NCI-H2171 treated with DMSO at 0.1 percent for 48 hours (cell line): ENCODE measurements at regions not wholly inside any gene's neighbourhood (a gene's known extent, or its start where the extent isn't known, plus 50 kb on each side); places are given as distances from the start of the nearest gene placed in this dataset.

ENCODE experiments used
- DNase-seq: peaks from one replicate; lab custom pipeline; 2025; lab: John Stamatoyannopoulos, UW

DNA sequence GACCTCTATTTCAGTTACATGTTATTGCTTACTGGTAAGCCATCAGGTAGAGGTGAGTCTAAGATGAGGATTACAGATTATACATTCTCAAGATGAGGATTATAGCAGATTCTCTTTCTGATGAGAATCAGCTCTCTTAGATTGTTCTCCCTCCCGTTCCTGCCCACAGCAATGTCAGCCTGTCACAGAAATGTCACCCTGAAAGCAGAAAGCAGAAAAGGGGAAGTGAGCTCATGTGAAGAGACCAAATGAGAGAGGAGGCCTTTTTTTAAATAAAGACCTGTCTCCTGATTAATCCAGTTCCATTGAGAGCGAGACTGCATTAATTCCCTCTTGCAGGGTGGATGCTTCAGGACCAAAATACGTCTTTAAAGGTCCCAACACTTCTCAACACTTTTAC lies 445.6 kb downstream of the KCTD12 start:
- DNase-seq = no peak

DNA sequence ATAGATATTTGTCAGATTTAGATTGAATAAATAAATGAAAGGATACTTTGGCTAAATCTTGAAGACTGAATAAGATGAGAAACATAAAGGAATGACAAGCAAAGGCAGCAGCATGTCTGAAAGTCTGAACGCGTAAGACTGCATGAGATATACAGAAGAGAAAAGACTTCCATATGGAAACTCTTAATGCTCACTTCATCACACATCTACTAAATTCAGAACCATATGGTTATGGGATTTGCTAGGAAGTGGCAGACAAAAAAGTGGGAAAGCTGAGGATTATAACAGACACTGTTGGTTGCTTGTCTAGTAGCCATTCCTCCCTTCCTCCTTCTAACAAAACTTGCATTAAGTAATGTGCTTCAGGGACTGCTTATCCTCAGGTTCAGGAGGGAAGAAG lies 446.7 kb downstream of the KCTD12 start:
- DNase-seq = peak; percentile 5

DNA sequence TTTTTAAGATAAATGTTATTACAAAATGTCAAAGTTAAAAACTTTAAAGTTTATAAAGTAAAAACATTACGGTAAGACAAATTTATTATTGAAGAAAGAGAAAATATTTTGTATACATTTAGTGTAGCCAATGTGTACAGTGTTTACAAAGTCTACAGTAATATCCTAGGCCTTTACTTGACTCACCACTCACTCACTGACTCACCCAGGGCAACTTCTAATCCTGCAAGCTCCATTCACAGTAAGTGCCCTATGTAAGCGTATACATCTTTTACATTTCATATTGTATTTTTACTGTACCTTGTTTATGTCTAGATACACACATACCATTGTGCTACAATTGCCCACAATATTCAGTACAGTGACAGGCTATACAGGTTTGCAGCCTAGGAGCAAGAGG lies 448.2 kb downstream of the KCTD12 start:
- DNase-seq = no peak

DNA sequence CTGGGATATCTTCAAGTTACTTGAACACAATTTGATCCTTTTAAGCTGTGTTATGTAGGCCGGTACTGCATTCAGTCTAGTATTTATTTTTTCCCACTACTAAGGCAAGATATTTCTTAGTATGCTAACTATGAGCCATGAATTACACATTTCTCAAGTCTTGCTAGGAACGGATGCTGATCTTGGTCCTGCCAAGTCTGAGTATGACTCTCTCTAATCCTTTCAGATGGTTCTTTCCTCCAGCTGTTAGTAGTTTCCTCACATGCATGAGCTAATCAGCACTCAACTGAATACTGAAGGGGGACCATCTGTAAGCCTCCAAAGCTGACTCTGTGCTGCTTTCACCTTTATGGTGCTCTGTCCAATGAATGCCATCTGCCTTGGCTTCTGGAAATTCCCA lies 460.3 kb downstream of the KCTD12 start:
- peak; percentile 91 for DNase-seq

DNA sequence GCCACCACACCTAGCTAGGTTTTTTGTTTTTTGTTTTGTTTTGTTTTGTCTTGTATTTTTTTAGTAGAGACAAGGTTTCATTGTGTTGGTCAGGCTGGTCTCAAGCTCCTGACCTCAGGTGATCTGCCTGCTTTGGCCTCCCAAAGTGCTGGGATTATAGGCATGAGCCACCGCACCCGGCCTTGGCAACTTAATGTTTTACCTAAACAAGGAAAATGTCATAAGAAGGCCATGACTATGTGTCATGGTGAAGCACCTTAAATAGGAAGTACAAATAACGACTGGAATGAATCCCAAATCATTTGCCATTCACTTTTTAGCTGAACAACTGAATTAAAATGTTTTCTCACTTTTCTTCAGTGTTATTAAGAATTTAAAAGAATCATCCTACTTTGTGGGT lies 465.2 kb downstream of the KCTD12 start:
- no peak for DNase-seq

DNA sequence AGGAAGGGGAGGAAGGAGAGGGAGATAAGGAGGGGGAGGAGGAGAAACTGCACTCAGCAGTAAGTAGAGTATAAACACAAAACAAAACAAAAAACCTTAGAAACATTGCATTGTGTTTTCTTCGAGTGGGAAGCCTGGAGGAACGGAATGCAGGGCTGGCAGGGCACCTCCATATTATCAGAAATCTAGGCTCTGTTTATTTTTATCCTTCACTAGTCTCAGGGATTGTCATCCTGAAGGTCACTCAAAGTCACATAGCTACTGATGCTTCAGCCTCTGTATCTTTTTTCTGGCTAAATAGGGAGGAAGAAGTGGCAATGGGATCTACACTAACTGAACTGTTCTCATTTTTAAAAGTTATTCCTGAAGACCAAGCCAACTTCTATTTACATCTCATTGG lies 467.8 kb downstream of the KCTD12 start:
- DNase-seq = no peak

DNA sequence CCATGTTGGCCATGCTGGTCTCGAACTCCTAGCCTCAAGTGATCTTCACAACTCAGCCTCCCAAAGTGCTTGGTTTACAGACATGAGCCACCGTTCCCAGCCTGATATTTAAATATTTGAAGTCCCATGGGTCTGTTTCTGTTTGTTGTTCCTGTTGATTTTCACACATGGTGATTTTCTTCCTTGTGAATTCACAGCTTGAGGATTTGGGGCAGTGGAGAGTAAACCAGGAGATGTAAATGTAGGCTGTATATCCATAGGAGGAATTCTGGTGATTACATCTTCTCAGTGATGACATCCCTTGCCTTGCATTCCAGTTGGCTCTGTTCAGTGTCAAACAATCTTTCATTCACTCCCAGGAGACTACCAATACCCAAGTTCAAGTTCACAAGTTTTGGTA lies 471.9 kb downstream of the KCTD12 start:
- no peak for DNase-seq

DNA sequence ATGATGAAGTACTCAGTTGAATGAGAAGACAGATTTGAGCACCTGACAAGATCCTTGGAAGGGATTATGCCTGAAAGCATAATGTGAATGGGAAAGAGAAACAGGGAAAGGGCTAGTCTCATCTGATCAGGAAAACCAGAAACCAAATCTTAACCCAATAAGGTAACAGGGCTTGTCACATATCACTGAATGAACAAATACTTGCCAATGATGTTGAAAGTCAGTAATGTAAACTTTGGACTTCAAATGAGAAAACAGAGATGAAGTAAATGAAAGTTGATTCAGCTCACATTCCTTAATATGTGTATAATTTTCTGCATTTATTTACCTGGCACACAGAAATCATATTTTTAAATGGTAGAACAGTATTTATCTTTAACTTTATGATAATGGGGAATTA lies 480.0 kb downstream of the KCTD12 start:
- DNase-seq = no peak

DNA sequence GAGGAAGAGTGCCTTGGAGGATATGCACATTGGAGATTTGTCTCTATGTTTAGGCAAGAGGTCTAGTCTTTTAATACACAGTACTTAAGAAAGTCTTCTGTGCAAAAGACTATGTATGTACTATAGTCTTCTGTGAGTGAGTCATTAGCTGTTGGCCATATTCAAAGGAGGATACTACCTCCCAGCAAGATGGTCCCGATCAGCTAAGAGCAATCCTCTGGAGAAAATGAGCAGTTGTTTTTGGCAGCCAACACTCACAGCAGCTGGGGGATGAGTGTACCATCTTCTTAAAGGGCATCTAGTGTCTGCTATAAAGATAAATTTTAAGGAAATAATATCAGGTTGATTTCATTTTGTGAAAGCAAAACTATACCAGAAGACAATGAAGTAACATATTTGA lies 487.8 kb downstream of the KCTD12 start:
- DNase-seq = peak; percentile 33

DNA sequence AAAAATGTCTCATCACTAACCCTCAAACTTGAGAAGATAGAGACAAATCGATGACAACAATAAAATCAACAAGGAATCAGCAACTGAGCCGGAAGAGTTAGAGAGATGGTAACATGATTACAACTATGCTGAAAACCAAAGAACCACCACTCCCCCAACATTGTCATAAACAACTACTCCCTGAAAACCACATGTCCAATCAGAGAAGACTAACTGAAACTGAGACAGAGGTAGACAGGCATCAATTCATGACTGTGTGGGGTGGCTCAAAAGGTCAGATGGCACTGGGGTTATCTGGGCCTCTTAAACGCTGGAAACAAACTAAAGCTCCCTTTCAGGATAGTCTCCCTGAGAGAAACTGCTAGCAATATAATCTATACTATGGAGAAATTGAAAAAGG lies 488.8 kb downstream of the KCTD12 start:
- no peak for DNase-seq

DNA sequence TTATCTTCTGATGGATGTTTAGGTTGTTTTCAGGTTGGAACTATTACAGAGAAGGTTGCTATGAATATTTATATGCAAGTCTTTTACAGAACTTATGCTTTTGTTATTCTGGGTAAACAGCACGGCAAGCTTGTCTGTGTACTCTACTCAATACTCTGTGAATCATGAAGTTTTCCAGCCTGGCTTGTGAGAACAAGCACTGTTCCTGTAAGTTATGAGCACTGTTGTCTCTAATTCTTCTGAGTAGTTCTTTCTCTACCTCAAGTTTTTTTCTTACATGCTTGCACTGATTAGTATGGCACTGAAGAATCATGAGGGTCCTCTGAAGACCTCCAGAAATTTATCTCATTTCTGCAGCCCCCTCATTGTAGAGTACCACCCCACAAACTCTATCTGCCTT lies 496.9 kb downstream of the KCTD12 start:
- no peak for DNase-seq

DNA sequence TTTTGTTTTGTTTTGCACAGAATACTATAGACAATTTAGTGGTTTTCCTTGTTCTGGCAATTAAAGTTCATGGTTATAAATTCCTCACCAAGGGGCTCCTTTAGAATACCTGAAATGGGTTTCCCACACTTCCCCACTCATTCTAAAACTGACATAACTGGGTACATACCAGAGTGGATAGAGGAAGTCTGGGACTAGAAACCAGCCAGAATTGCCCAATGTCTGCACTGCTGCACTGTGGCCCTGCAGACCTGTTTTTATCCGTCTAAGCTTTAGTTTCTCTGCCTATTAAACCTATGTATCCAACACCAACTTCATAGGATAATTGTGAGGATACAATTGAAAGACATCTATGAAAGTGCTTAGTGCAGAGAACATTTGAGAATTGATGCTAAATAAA lies 498.6 kb downstream of the KCTD12 start:
- no peak for DNase-seq

DNA sequence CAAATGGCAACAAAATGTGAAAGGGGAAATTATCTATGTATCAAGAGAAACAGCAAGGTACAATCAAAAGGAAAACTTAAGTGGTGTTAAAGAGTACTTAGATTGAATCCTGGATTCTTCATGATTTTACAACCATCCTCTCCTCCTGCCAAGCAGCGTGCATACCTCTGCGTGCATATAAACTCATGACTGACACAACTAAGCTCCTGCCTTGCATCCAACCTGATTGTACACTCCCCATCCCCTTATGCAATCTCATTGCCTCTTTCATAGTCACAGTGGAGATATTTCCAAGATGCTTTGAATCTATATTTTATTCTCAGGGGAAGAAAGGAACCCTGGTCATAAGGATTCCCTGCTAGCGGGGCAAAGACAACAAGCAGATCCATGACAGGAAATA lies 499.9 kb downstream of the KCTD12 start:
- DNase-seq = no peak

DNA sequence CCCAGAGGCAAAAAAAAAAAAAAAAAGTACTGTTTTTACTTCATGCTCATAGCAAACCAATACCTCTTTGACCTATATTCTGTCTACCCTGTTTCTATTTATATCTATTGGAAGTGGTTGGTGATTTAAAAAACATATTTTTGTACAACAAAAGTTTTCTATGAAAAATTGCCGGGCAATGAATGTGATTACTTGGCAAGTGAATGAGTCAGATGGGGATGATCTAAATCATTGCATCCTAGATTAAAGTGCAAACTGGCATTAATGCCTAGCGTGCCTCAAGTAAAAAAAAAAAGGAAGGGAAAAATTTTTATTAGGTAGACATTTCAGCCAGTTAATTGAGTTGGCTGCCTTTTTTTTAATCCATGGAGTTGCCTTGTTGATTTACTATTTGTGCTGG lies 500.6 kb downstream of the KCTD12 start:
- DNase-seq = no peak

DNA sequence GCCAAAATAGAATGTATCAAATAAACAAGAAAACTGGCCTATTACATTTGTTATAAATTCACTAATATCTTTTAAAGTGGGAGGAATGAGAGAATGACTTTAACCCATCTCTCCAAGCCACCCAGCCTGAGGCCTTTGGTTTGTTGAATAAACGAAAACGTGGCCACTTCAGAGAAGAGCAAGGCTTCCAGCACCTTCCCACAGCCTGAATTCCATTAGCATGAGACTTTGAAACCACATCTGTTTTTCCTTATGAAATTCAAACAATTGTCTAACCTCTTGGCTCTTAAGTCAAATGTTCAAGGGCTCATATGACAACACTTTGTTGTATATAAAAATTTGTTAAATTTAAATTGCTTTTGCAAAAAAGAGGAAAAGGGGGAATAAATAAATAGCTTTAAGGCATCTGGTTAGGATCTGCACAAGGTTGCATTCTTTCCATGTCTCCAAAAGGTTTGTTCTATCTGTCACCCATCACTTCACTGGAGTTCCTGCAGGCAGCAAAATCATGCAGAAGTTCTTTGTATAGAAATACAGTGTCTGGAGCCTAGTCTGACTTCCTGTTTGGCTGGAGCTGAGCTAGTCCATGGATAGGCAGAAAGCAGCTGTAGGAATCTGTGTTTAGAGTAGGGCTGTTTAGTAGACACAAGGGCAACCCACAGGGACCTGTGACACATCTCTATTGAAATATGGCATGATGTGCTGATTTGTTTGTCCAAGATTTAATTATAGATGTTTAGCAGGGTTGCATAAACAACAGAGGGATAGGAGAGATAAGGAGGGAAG lies 502.3 kb downstream of the KCTD12 start:
- DNase-seq = no peak

DNA sequence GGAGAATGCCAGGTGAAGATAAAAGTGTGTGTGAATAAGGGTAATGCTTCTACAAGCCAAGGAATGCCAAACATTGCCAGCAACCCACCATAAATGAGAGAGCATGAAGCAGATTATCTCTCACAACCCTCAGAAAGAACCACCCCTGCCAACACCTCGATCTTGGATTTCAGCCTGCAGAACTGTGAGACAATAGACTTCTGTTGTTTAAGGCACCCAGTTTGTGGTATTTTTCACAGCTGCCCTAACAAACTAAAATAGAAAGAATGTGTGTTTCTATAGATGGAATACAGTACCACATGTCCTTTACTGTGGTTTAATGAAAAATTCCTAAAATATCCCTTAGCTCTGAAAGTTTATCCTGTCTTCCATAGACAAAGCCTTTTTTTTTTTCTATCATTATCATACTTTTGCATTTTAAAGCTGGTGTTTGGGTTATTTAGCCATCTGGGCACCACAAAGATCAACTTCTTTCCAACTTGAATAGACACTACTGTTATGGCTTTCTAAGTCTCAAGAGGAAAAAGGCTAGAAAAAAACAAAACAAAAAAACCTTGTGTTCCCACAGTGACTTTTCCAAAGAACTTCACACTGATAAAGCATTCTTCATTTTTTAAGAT lies 505.6 kb downstream of the KCTD12 start:
- DNase-seq = no peak

DNA sequence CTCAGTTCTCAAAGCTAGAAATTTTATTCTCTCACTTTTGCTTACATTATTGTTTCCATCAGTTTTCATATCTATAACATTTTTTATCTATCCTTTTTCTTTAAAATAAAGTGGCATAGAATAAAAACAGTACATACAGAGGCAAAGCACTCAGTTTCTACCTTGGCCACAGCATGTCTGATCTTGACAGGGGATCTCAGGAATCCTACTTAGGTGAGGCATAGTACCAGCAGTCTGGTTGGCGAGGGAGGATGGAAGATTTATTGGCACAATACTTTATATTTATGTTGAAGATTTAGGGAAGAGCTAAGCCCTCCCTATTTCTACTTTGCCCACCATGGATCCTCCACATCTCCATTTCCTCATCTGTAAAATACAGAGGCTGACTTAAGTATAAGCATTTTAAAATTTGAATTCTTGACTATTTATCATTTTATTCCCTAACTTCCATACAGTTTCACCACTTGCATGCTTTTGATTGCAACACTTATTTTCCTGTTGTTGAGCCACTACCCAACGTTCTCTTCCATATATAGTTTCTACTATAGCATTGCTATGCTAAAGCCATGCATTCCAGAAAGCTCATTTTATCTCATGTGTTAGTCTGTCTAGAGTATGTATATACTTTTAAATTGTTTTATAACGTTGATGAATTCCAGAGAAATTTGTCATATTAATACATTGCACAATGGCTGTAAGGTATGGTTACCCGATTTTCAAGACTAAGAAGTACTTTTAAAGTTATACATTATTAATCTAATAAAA lies 506.7 kb downstream of the KCTD12 start:
- no peak for DNase-seq

DNA sequence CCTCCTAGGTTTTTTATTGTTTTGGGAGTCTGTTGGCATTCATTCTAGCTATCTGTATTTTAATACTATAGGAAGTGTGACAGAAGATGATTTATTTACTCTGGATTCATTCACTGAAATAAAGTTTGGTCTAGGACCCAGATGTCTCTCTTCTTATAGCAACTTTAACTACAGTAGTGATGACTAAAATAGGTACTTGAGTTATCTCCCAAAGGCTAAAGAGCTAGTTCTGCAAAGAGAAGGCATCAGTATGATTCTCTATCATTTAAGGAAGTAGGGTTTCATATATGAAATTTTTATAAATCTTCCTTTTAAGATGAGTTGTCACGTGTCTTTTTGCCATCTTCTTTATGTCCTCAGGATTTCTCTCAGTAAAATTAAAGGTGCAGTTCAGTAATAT lies 507.4 kb downstream of the KCTD12 start:
- DNase-seq = no peak

DNA sequence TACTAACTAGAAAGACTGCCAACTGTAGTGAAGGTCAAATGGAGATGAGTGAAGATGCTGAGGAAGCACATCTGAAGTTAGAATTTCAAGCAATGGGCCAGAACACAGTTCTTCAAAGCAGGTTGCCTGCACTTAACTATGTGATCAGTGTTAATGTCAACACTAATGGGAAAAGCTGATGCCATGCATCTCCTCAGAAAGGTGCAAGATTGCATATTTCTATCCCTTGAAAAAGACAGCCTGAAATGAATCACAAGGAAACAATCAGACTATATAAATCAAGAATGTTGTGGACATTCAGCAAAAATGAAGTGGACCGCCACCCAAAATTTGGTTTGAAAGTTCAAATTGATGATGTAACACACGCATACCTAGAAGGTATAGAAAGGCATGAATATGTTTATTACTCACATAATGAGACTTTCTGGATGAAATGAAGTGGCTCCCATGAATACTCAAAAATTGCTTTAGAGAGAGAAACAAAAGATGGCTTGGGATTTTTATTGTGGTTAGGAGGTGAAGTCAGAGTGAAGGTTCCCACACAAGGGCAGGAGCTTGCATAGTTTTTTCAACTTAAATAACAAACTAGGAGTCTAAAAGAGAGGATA lies 522.4 kb downstream of the KCTD12 start:
- no peak for DNase-seq

DNA sequence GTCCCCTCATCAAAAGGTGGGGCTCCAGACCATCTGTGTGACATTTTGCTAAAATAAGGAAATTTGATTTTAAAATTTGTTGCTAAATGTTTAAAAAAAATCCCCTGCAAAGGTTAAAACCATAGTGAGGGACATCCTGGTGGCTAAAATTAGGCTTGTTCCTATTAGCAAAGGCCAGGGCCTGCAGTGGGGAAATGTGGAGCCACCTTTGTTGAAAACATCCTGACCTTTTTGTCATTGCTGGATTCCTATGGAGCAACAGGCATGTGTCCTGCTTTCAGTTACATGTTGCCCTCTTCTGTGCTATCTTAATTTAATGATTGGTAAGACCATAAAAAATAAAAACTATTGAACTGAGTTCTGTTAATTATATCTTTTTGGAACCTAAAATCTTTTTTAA lies 524.3 kb downstream of the KCTD12 start:
- DNase-seq = no peak

DNA sequence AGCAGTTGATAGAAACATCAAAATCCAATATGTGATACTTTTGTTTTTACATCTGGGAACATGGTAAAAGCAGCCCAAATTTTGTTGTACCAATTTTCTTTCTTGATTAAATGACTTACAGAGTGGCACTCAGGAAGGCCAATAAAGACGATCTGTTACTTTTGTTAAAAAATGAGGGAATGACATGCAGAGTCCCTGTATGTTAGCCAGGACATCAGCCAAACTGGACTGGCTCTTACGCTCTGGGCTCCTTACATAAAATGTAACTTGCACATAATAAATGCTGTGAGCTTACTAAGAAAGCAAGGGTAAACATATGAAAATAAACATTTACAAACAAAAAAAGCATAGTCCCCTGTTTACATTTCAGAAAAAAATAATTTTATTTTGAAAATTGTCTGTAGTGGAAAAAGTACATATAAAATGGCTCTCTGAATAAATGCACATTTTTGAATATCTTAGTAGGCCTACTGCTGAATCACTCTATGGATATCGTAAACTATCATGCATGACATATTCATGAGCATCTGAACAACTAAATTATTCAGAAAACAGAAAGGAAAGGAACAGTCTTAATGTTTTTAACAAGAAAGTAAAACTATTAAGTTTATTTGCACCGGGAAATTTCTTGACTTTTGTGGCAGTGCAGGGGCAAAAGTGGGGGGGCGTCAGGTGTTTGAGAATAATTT lies 534.5 kb downstream of the KCTD12 start:
- no peak for DNase-seq

DNA sequence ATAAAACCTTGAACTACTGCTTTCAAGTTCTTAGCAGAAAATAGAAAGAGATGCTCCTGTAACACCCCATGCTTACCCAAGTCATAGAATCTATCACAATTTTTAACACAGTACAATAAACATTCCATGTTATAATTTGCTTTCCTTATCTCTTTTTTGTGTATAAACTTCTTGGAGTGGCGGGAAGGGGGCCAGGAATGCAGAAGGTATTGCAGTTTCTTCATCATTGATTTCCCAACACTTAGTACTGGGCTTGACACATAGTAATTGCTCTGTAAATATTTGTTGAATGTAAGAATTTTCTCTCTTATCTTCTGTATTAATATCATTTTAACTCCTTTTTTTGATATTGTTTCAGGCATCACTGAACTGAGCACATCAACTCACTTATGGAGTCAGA lies 535.8 kb downstream of the KCTD12 start:
- no peak for DNase-seq
